ENCODE measurements at regions not wholly inside any gene's neighbourhood (a gene's known extent, or its start where the extent isn't known, plus 50 kb on each side); places are given as distances from the start of the nearest gene placed in this dataset.

GRCh38 chr5:14048434-14048833 lies 94.7 kb upstream of the TRIO start:
- ATAC-seq (ENCODE audit: low FRiP score) (no peak), DNase-seq (ENCODE audit: low spot score) (no peak)
- TF ChIP-seq, protein P1, sequence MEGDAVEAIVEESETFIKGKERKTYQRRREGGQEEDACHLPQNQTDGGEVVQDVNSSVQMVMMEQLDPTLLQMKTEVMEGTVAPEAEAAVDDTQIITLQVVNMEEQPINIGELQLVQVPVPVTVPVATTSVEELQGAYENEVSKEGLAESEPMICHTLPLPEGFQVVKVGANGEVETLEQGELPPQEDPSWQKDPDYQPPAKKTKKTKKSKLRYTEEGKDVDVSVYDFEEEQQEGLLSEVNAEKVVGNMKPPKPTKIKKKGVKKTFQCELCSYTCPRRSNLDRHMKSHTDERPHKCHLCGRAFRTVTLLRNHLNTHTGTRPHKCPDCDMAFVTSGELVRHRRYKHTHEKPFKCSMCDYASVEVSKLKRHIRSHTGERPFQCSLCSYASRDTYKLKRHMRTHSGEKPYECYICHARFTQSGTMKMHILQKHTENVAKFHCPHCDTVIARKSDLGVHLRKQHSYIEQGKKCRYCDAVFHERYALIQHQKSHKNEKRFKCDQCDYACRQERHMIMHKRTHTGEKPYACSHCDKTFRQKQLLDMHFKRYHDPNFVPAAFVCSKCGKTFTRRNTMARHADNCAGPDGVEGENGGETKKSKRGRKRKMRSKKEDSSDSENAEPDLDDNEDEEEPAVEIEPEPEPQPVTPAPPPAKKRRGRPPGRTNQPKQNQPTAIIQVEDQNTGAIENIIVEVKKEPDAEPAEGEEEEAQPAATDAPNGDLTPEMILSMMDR (IDR thresholded peaks at IDR 0.05): no peak

GRCh38 chr5:14041528-14042192 lies 97.2 kb upstream of the DNAH5 start:
- ATAC-seq (ENCODE audit: low FRiP score): no peak
- DNase-seq (ENCODE audit: low spot score): no peak
- TF ChIP-seq, protein P1 (IDR thresholded peaks at IDR 0.05): no peak

- TF ChIP-seq, protein P1 (IDR thresholded peaks at IDR 0.05): no peak
- no peak for DNase-seq (ENCODE audit: low spot score)
- no peak for ATAC-seq (ENCODE audit: low FRiP score)
Measured at GRCh38 chr5:14040542-14040941, 96.1 kb upstream of the DNAH5 start.

GRCh38 chr5:14039576-14039975 lies 95.1 kb upstream of the DNAH5 start:
- ATAC-seq (ENCODE audit: low FRiP score) (no peak), DNase-seq (ENCODE audit: low spot score) (no peak)
- TF ChIP-seq, protein P1 (IDR thresholded peaks at IDR 0.05): no peak

- ATAC-seq (ENCODE audit: low FRiP score) (no peak), DNase-seq (ENCODE audit: low spot score) (no peak)
- TF ChIP-seq, protein P1 (IDR thresholded peaks at IDR 0.05): no peak
Measured at GRCh38 chr5:14039063-14039462, 94.6 kb upstream of the DNAH5 start.

DNA sequence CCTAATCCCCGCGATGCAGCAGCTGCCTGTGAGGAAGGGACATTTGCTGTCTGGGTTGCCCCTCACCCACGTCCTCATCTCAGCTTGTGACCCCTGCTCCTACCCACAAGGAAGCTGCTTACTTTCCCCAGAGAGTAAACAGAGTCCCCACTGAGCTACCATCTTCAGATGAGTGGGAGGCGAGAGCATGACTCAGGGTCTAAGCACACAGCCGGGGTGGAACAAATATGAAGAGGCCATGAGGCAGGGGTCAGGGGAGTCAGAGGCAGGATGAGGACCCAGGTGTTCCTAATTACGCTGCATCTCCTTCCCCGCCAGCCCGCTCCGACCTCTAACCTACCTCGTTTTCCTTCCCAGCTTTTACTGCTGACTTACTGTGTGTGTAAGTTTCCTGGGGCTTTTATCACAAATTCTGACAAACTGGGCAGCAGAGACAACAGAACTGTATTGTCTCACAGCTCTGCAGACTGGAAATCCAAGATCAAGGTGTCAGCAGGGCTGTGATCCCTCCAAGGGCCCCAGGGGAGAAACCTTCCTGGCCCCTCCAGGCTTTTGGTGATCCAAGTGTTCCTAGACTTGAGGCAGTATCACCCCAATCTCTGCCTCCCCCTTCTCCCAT lies 94.0 kb upstream of the DNAH5 start:
- no peak for ATAC-seq (ENCODE audit: low FRiP score)
- TF ChIP-seq, protein P1 (IDR thresholded peaks at IDR 0.05): no peak
- no peak for DNase-seq (ENCODE audit: low spot score)

DNA sequence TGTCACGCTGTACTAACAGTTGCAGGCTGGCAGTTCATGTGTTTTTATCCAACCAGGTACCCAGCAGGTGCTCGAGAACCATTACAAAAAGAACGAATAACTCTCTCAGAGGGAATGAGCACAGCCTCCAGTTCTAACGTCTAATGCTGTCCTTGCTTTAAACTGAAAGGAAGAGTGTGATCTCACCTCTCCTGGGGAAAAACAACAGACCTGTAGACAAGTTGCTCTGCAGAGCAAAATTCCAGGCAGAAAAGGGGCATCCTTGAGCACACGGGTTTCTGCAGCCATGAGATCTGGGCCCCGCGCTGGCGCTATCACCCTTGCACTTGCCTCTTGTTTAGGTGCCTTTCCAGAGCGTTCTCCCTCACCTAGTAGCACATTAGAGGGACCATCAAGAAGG lies 92.5 kb upstream of the DNAH5 start:
- DNase-seq (ENCODE audit: low spot score) (no peak), ATAC-seq (ENCODE audit: low FRiP score) (no peak)
- TF ChIP-seq, protein P1 (IDR thresholded peaks at IDR 0.05): no peak
